WTC11 (cell line): ENCODE measurements at regions not wholly inside any gene's neighbourhood (a gene's known extent, or its start where the extent isn't known, plus 50 kb on each side); places are given as distances from the start of the nearest gene placed in this dataset.

ENCODE experiments used
- ATF3 ChIP-seq: sonication (generic); formaldehyde crosslinking; conservative IDR thresholded peaks from 2 replicates; pipeline ENCODE4 v1.8.1; 2022; ENCODE audit warnings: mild to moderate bottlenecking, missing genetic modification reagents
- CTCF ChIP-seq: fragments of 200-600 bp; IDR thresholded peaks from 2 replicates; pipeline ENCODE4 v1.8.0; 2022; ENCODE audit warnings: antibody characterized with exemption
- ELF4 ChIP-seq: sonication (generic); formaldehyde crosslinking; IDR thresholded peaks from 2 replicates; pipeline ENCODE4 v1.8.1; 2022; ENCODE audit warnings: low read depth, mild to moderate bottlenecking, moderate library complexity, missing genetic modification reagents
- FOXP1 ChIP-seq: sonication (generic); formaldehyde crosslinking; IDR thresholded peaks from 2 replicates; pipeline ENCODE4 v1.8.0; 2022; ENCODE audit warnings: missing genetic modification reagents, mild to moderate bottlenecking, moderate library complexity, borderline replicate concordance
- RELA ChIP-seq: sonication (generic); formaldehyde crosslinking; IDR thresholded peaks from 2 replicates; pipeline ENCODE4 v1.8.1; 2022; ENCODE audit warnings: missing genetic modification reagents, mild to moderate bottlenecking, borderline replicate concordance
- SMAD4 ChIP-seq: sonication (generic); formaldehyde crosslinking; IDR thresholded peaks from 2 replicates; pipeline ENCODE4 v1.8.0; 2022; ENCODE audit warnings: mild to moderate bottlenecking, missing genetic modification reagents
- USF1 ChIP-seq: sonication (generic); formaldehyde crosslinking; IDR thresholded peaks from 2 replicates; pipeline ENCODE4 v1.8.0; 2022; ENCODE audit warnings: mild to moderate bottlenecking, missing genetic modification reagents
- TF ChIP-seq, protein P1 (sequence below): fragments of 250-450 bp; sonication (Bioruptor Pico); IDR thresholded peaks from 2 replicates; pipeline ENCODE4 v2.1.2; 2022; ENCODE audit warnings: mild to moderate bottlenecking, moderate library complexity
- TF ChIP-seq, protein P2 (sequence below): sonication (generic); formaldehyde crosslinking; IDR thresholded peaks from 2 replicates; pipeline ENCODE4 v1.8.1; 2023; ENCODE audit warnings: mild to moderate bottlenecking, missing genetic modification reagents, moderate library complexity
- TF ChIP-seq, protein P3 (sequence below): fragments of 250-450 bp; sonication (Bioruptor Pico); IDR thresholded peaks from 2 replicates; pipeline ENCODE4 v1.9.0; 2021; ENCODE audit warnings: mild to moderate bottlenecking

GRCh38 chr10:104548090-104548489, 93.0 kb upstream of the SORCS3 start:
- TF ChIP-seq CTCF (no peak), RELA (CRISPR knock-in tag) (no peak), ATF3 (no peak), USF1 (CRISPR knock-in tag) (no peak), ELF4 (CRISPR knock-in tag) (no peak), FOXP1 (no peak), SMAD4 (CRISPR knock-in tag) (no peak)
- TF ChIP-seq, protein P1, sequence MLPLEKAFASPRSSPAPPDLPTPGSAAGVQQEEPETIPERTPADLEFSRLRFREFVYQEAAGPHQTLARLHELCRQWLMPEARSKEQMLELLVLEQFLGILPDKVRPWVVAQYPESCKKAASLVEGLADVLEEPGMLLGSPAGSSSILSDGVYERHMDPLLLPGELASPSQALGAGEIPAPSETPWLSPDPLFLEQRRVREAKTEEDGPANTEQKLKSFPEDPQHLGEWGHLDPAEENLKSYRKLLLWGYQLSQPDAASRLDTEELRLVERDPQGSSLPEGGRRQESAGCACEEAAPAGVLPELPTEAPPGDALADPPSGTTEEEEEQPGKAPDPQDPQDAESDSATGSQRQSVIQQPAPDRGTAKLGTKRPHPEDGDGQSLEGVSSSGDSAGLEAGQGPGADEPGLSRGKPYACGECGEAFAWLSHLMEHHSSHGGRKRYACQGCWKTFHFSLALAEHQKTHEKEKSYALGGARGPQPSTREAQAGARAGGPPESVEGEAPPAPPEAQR (CRISPR knock-in tag), result no peak
- TF ChIP-seq, protein P2, sequence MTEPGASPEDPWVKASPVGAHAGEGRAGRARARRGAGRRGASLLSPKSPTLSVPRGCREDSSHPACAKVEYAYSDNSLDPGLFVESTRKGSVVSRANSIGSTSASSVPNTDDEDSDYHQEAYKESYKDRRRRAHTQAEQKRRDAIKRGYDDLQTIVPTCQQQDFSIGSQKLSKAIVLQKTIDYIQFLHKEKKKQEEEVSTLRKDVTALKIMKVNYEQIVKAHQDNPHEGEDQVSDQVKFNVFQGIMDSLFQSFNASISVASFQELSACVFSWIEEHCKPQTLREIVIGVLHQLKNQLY (CRISPR knock-in tag), result no peak
- TF ChIP-seq, protein P3, sequence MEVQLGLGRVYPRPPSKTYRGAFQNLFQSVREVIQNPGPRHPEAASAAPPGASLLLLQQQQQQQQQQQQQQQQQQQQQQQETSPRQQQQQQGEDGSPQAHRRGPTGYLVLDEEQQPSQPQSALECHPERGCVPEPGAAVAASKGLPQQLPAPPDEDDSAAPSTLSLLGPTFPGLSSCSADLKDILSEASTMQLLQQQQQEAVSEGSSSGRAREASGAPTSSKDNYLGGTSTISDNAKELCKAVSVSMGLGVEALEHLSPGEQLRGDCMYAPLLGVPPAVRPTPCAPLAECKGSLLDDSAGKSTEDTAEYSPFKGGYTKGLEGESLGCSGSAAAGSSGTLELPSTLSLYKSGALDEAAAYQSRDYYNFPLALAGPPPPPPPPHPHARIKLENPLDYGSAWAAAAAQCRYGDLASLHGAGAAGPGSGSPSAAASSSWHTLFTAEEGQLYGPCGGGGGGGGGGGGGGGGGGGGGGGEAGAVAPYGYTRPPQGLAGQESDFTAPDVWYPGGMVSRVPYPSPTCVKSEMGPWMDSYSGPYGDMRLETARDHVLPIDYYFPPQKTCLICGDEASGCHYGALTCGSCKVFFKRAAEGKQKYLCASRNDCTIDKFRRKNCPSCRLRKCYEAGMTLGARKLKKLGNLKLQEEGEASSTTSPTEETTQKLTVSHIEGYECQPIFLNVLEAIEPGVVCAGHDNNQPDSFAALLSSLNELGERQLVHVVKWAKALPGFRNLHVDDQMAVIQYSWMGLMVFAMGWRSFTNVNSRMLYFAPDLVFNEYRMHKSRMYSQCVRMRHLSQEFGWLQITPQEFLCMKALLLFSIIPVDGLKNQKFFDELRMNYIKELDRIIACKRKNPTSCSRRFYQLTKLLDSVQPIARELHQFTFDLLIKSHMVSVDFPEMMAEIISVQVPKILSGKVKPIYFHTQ (CRISPR knock-in tag), result no peak
